Ishikawa (cell line): ENCODE measurements at regions not wholly inside any gene's neighbourhood (a gene's known extent, or its start where the extent isn't known, plus 50 kb on each side); places are given as distances from the start of the nearest gene placed in this dataset.

Source experiments
- CEBPB ChIP-seq: IDR thresholded peaks from 2 replicates; pipeline ENCODE4 v1.6.1; 2012
- CREB1 ChIP-seq: IDR thresholded peaks from 2 replicates; pipeline ENCODE4 v1.6.1; 2012; ENCODE audit warnings: low read depth
- EGR1 ChIP-seq: IDR thresholded peaks from 2 replicates; pipeline ENCODE4 v1.6.1; 2012
- EP300 ChIP-seq: IDR thresholded peaks from 2 replicates; pipeline ENCODE4 v1.6.1; 2012; ENCODE audit warnings: borderline replicate concordance
- FOXM1 ChIP-seq: IDR thresholded peaks from 2 replicates; pipeline ENCODE4 v1.6.1; 2012; ENCODE audit warnings: low read depth, borderline replicate concordance
- MAX ChIP-seq: IDR thresholded peaks from 2 replicates; pipeline ENCODE4 v1.6.1; 2012
- RAD21 ChIP-seq: IDR thresholded peaks from 2 replicates; pipeline ENCODE4 v1.6.1; 2012; ENCODE audit warnings: low read depth
- TAF1 ChIP-seq: IDR thresholded peaks from 2 replicates; pipeline ENCODE4 v1.6.1; 2012; ENCODE audit warnings: low read depth, mild to moderate bottlenecking
- TCF12 ChIP-seq: IDR thresholded peaks from 2 replicates; pipeline ENCODE4 v1.6.1; 2012; ENCODE audit warnings: low read depth
- TEAD4 ChIP-seq: IDR thresholded peaks from 2 replicates; pipeline ENCODE4 v1.6.1; 2012
- YY1 ChIP-seq: IDR thresholded peaks from 2 replicates; pipeline ENCODE4 v1.6.1; 2012; ENCODE audit warnings: low read depth
- TF ChIP-seq, protein P1 (sequence below): IDR thresholded peaks from 2 replicates; pipeline ENCODE4 v1.6.1; 2012

GRCh38 chr15:39145854-39146625 lies 434.8 kb upstream of the THBS1 start:
- TF ChIP-seq MAX (no peak), TAF1 (no peak), EGR1 (no peak), RAD21 (no peak), TEAD4 (no peak), YY1 (no peak), CREB1 (no peak), TCF12 (no peak), EP300 (no peak), CEBPB (no peak), FOXM1 (no peak)
- TF ChIP-seq, protein P1, sequence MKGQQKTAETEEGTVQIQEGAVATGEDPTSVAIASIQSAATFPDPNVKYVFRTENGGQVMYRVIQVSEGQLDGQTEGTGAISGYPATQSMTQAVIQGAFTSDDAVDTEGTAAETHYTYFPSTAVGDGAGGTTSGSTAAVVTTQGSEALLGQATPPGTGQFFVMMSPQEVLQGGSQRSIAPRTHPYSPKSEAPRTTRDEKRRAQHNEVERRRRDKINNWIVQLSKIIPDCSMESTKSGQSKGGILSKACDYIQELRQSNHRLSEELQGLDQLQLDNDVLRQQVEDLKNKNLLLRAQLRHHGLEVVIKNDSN: no peak
